ENCODE measurements at regions not wholly inside any gene's neighbourhood (a gene's known extent, or its start where the extent isn't known, plus 50 kb on each side); places are given as distances from the start of the nearest gene placed in this dataset.

DNA sequence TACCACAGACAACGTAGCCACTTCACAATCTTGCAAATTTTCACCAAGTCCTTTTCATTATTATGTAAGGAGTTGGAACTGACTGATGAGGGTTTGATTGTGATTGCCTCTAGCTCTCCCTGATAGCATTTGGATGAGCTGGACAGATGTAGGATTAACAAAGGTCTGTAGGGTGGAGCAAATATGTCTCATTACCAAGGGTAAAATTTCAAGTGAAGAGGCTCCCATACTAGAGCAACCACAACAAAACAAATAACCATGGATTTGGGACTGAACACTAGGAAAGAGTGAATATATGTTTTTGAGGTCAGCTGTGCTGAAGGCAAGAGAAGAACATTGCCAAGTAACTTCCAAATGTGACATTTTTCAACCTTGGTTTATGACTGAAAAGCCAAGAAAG lies 281.7 kb downstream of the NEBL start:
- Histone ChIP-seq H3K36me3 (ENCODE audit: control insufficient read depth, insufficient read depth, low read length) (no peaks in the 10 kb centered on the region), H2AK5ac (ENCODE audit: low read depth, low read length) (no peak overlapping the region), H3K9me3 (ENCODE audit: control insufficient read depth, insufficient read depth, low read length) (peaks cover 4% of the 10 kb centered on the region; the same call in 1 of the 2 replicates), H3K9ac (ENCODE audit: low read depth, low read length) (no peak overlapping the region), H3K79me1 (ENCODE audit: low read depth in 1 of 2, low read length in 2 of 2) (no peaks in the 10 kb centered on the region), H3K14ac (replicated peaks; ENCODE audit: low read depth, low read length) (no peak overlapping the region), H3K4me3 (ENCODE audit: insufficient read depth, low read depth, low read length) (no peak overlapping the region), H2BK20ac (ENCODE audit: low read depth, low read length) (no peak overlapping the region), H3K9me1 (ENCODE audit: insufficient read depth, low read length) (no peaks in the 10 kb centered on the region), H3K4ac (ENCODE audit: low read depth, low read length) (no peak overlapping the region), H3K18ac (ENCODE audit: low read depth, low read length) (no peak overlapping the region), H4K20me1 (ENCODE audit: insufficient read depth, low read length) (no peaks in the 10 kb centered on the region), H3K23ac (ENCODE audit: low read depth, low read length) (no peak overlapping the region), H2AFZ (replicated peaks; ENCODE audit: low read length, poor library complexity) (no peak overlapping the region), H2BK5ac (ENCODE audit: low read depth, low read length, poor library complexity, severe bottlenecking) (no peak overlapping the region), H3K27ac (ENCODE audit: insufficient read depth, low read length) (no peak overlapping the region), H3K27me3 (ENCODE audit: control insufficient read depth, insufficient read depth, low read length) (no peaks in the 10 kb centered on the region), H4K8ac (ENCODE audit: low read depth in 2 of 2, low read length in 2 of 2) (no peak overlapping the region), H3K56ac (ENCODE audit: extremely low read depth, insufficient read depth, low read length) (no peak overlapping the region), H2AK9ac (replicated peaks; ENCODE audit: low read depth, low read length, poor library complexity) (no peak overlapping the region), H3K4me2 (ENCODE audit: low read depth, low read length) (no peak overlapping the region), H4K5ac (ENCODE audit: low read depth, low read length) (no peak overlapping the region), H2BK120ac (ENCODE audit: low read depth, low read length) (no peak overlapping the region), H3K4me1 (ENCODE audit: control insufficient read depth, insufficient read depth, low read length) (no peaks in the 10 kb centered on the region), H4K91ac (ENCODE audit: insufficient read depth, low read depth, low read length) (no peak overlapping the region), H2BK15ac (ENCODE audit: low read depth, low read length) (no peak overlapping the region)
- in situ Hi-C loops (cut with MboI; ENCODE audit: low sequenced_read_pairs) (no loop called here), intact Hi-C loops (cut with micrococcal nuclease) (no loop called here), dilution Hi-C loops (cut with HindIII; ENCODE audit: low sequenced_read_pairs, unreplicated experiment) (no loop called here)
- CTCF ChIA-PET: no interaction called here
- ATAC-seq (ENCODE audit: low read depth) (no peak), DNase-seq (no peak)
- POLR2A ChIA-PET (ENCODE audit: unreplicated experiment): no interaction called here
- no CpG with 5 or more reads among the region's 1 CpG for WGBS, 2 experiments (ENCODE audit: extremely low coverage in 2 of 2, insufficient read length in 1 of 2)
- BruUV-seq (replicated peaks): no TSS peak
- TF ChIP-seq MXI1 (IDR thresholded peaks at IDR 0.05; ENCODE audit: borderline replicate concordance, low read depth, low read length): no peak
- TF ChIP-seq, protein P1, sequence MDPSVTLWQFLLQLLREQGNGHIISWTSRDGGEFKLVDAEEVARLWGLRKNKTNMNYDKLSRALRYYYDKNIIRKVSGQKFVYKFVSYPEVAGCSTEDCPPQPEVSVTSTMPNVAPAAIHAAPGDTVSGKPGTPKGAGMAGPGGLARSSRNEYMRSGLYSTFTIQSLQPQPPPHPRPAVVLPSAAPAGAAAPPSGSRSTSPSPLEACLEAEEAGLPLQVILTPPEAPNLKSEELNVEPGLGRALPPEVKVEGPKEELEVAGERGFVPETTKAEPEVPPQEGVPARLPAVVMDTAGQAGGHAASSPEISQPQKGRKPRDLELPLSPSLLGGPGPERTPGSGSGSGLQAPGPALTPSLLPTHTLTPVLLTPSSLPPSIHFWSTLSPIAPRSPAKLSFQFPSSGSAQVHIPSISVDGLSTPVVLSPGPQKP (IDR thresholded peaks at IDR 0.05; ENCODE audit: borderline replicate concordance, low read depth, low read length): no peak
- TF ChIP-seq BHLHE40 (IDR thresholded peaks at IDR 0.05; ENCODE audit: low read depth, low read length): no peak
- TF ChIP-seq MAFK (IDR thresholded peaks at IDR 0.05; ENCODE audit: low read depth, low read length): no peak
- no peak for TF ChIP-seq MAZ (IDR thresholded peaks at IDR 0.05; ENCODE audit: borderline replicate concordance, low read depth, low read length)
- TF ChIP-seq, protein P2, sequence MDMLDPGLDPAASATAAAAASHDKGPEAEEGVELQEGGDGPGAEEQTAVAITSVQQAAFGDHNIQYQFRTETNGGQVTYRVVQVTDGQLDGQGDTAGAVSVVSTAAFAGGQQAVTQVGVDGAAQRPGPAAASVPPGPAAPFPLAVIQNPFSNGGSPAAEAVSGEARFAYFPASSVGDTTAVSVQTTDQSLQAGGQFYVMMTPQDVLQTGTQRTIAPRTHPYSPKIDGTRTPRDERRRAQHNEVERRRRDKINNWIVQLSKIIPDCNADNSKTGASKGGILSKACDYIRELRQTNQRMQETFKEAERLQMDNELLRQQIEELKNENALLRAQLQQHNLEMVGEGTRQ (IDR thresholded peaks at IDR 0.05; ENCODE audit: low read depth, low read length): no peak
- no peak for TF ChIP-seq RFX5 (IDR thresholded peaks at IDR 0.05; ENCODE audit: low read depth, low read length)
- no peak for TF ChIP-seq FOS (IDR thresholded peaks at IDR 0.05; ENCODE audit: low read depth, low read length)
- TF ChIP-seq NFE2L2 (IDR thresholded peaks at IDR 0.05; ENCODE audit: low read depth, low read length): no peak
- no peak for TF ChIP-seq RAD21 (IDR thresholded peaks at IDR 0.05; ENCODE audit: low read length)
- TF ChIP-seq CEBPB (IDR thresholded peaks at IDR 0.05; ENCODE audit: low read depth, low read length): no peak
- no peak for TF ChIP-seq SMC3 (IDR thresholded peaks at IDR 0.05; ENCODE audit: low read depth, low read length)
- TF ChIP-seq CHD1 (IDR thresholded peaks at IDR 0.05; ENCODE audit: low read depth, low read length): no peak

Measured in IMR-90 (cell line).